Lower leg skin (tissue), 4 donors: ENCODE measurements at regions not wholly inside any gene's neighbourhood (a gene's known extent, or its start where the extent isn't known, plus 50 kb on each side); places are given as distances from the start of the nearest gene placed in this dataset.

Experiments used
- DNase-seq, 2 donors: peaks; one replicate each; pipeline ENCODE4 v3.0.0-alpha.2; 2019; ENCODE audit warnings: low spot score in 2 of 2
- H3K4me3 ChIP-seq: fragments of 200-600 bp; sonication (generic); 2 replicates; pipeline ENCODE4 v1.5.1; 2017; ENCODE audit warnings: mild to moderate bottlenecking, low read depth; ENCODE audit not compliant: poor library complexity, severe bottlenecking
- CTCF ChIP-seq, 3 donors: fragments of 450-650 bp; IDR thresholded peaks; one replicate each; pipeline ENCODE4 v1.5.1; 2016; ENCODE audit warnings: antibody characterized with exemption in 3 of 3, mild to moderate bottlenecking in 3 of 3, moderate library complexity in 2 of 3
- POLR2A ChIP-seq, 2 donors: fragments of 450-650 bp; IDR thresholded peaks; one replicate each; pipeline ENCODE4 v1.6.1; 2016 to 2017; ENCODE audit warnings: antibody characterized with exemption in 2 of 2, mild to moderate bottlenecking in 1 of 2, moderate library complexity in 1 of 2
- WGBS, 2 donors: methylation state at CpG; one replicate each; pipeline ENCODE4 v1.1.5; 2018; 5-methylcytosine and 5-hydroxymethylcytosine counted together
- intact Hi-C: fragments of 100-400 bp; cut with DNase I; formaldehyde crosslinking; loops from one replicate; pipeline ENCODE4 v1.15.0; 2023; ENCODE audit warnings: low total_unique reads

DNA sequence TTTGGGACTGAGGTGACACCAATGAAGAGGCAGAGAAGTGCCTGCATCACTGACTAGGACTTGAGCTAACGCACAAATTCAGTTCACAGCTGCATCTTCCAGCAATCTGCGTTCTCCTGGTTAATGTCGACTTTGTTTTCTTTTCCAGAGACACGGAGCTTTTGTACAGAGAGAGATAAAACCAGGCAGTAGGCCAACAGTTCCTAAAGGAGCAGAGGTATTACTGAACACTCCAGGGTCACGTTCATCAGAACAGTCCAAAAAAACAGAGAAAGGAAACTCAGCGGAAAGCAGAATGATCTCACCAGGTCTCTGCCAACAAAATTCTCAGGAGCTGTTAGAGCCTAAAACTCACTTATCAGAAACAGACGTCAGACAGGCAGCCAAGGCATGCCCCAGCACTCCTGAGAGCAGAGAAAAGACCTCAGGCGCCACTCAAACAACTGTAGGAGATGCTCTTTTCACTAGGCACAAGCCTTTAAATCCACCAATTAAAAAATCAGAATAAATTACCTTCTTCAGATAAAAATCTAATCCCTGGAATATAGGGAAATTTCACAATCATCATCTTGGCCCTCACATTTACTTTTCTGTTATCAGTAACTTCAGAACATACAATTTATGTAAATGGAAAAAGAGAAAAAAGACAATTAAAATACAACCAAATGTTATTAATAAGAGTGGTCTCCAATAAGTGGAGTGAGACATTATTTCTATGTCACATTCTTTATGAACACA is 95.9 kb upstream of the SPTBN1 start:
- 11 to 16% methylated on average over 8 of the region's 8 CpGs for WGBS, 2 donors
- DNase-seq = no peak
- no peak overlapping the region for H3K4me3 ChIP-seq
- intact Hi-C loops = no loop called here
- TF ChIP-seq CTCF (IDR thresholded peaks at IDR 0.05) (no peak), POLR2A (IDR thresholded peaks at IDR 0.05) (no peak)

DNA sequence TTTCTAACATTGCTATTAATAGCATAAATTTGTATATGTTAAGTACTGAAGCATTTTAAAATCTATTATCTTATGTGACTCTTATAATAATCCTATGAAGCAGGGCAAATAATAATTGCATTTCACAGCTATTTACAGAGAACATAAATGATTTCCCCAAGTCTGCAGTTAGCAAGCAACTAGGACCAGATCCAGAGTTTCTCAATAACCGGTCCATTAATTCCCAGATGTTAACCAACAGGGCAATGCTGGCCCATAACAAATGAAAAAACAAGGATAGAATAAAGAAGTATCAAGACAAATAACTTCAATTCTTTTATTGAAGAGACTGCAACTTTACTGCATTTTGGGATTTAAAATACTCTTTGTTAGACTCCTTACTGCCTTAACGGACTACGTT is 91.7 kb upstream of the SPTBN1 start:
- intact Hi-C loops = no loop called here
- no peak overlapping the region for H3K4me3 ChIP-seq
- 63 to 71% methylated on average over 3 of the region's 3 CpGs for WGBS, 2 donors
- DNase-seq = no peak
- TF ChIP-seq CTCF (IDR thresholded peaks at IDR 0.05) (no peak), POLR2A (IDR thresholded peaks at IDR 0.05) (no peak)

- WGBS, 2 donors = 77 to 98% methylated on average over 1 of the region's 1 CpG
- intact Hi-C loops = no loop called here
- H3K4me3 ChIP-seq = no peak overlapping the region
- TF ChIP-seq POLR2A (IDR thresholded peaks at IDR 0.05) = no peak
- no peak for TF ChIP-seq CTCF (IDR thresholded peaks at IDR 0.05)
- DNase-seq = no peak
These were observed 90.5 kb upstream of the SPTBN1 start for GRCh38 chr2:54365661-54366060.

DNA sequence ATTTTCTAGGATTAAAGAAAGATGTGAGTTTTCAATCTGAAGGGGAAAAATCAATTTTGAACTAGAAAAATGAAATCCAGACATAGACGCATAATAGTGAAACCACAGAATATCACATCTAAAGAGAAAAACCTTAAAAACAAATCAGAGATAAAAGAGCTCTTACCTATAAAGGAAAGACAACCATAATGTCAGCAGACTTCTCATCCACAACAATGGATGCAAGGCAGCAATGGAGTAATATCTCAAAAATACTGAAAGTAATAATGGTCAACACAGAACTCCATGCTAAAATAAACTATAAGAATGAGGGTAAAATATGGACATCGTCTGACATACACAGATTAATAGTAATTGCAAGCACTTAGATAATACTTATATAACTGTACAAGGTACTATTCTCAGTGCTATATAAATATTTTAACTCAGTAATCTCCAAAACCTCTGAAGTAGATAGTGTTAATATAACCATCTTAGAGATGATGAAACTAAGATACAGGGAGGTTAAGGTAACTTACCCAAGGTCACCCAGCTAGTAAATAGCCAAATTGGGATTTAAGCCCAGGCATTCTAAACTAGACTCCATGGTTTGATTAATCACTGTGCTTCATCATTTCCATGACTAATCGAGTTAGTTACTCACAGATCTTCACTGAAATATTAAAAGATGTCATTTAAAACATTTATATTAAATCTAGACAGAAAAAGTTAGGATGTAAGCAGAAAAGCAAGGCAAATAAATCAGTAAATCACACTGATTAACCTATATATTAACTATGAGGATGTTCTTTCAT is 89.4 kb upstream of the SPTBN1 start:
- no peak for TF ChIP-seq POLR2A (IDR thresholded peaks at IDR 0.05)
- TF ChIP-seq CTCF (IDR thresholded peaks at IDR 0.05) = no peak
- intact Hi-C loops = no loop called here
- H3K4me3 ChIP-seq = no peak overlapping the region
- WGBS, 2 donors = 85 to 87% methylated on average over 3 of the region's 3 CpGs
- DNase-seq = no peak

DNA sequence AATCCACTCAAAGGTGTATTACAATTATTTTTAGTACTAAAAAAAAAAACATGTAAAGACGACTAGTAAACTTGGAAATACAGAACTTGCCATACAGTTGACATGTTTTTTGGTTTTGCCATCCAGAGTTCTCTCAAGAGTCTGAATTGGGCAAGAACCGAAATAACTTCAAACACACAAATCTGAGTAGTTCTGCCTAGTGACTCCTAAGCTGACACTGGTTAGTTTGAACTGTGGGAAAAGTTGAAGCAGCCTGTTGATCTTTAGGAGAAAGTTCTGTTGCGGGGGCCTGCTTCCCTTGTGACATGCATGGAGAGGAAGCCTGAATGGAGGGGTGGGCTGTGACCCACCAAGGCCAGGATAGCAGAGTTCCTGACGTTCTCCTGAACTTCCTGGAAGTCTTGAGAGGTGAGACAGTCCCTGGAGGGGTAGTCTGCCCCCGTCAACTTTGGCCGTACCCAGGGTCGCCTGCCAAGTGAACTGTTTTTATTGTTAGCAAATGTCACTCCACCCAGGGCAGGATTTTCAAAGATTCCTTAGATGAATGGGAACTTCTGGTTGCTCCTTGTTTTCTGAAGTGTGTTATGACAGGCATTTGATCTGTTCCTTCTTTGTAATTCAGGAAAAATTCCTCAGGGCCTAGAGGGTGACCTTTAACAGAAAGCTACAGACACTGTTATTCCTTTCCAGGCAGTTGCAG is 85.6 kb upstream of the SPTBN1 start:
- WGBS, 2 donors = 38 to 44% methylated on average over 7 of the region's 7 CpGs
- H3K4me3 ChIP-seq = no peak overlapping the region
- intact Hi-C loops = no loop called here
- TF ChIP-seq CTCF (IDR thresholded peaks at IDR 0.05) (no peak), POLR2A (IDR thresholded peaks at IDR 0.05) (no peak)
- DNase-seq = no peak
